NT2/D1 (cell line): ENCODE measurements at regions not wholly inside any gene's neighbourhood (a gene's known extent, or its start where the extent isn't known, plus 50 kb on each side); places are given as distances from the start of the nearest gene placed in this dataset.

Experiments used
- SUZ12 ChIP-seq: IDR thresholded peaks from 2 replicates; pipeline ENCODE4 v1.6.1; 2011; ENCODE audit not compliant: insufficient read length, insufficient read depth; ENCODE audit errors: extremely low read depth
- YY1 ChIP-seq: IDR thresholded peaks from 2 replicates; pipeline ENCODE4 v1.6.1; 2011; ENCODE audit not compliant: insufficient read length, insufficient read depth
- ZNF274 ChIP-seq: IDR thresholded peaks from 2 replicates; pipeline ENCODE4 v1.6.1; 2011; ENCODE audit warnings: mild to moderate bottlenecking, low read depth, low read length

GRCh38 chr11:23732026-23732425, 764.8 kb upstream of the LUZP2 start:
- no peak for TF ChIP-seq ZNF274
- no peak for TF ChIP-seq YY1
- TF ChIP-seq SUZ12, result no peak
